H1 (cell line): ENCODE measurements at regions not wholly inside any gene's neighbourhood (a gene's known extent, or its start where the extent isn't known, plus 50 kb on each side); places are given as distances from the start of the nearest gene placed in this dataset.

Source experiments
- CTCF ChIA-PET: fragments of 300-600 bp; sonication (Branson Sonifier 250); formaldehyde crosslinking; loops from one replicate; lab custom pipeline; 2021; ENCODE audit not compliant: partially characterized antibody; lab: Charles Lee
- POLR2A ChIA-PET: fragments of 300-600 bp; sonication (Branson Sonifier 250); formaldehyde crosslinking; loops from one replicate; lab custom pipeline; 2021; ENCODE audit warnings: inconsistent platforms; ENCODE audit not compliant: partially characterized antibody; lab: Charles Lee
- DNase-seq, 2 experiments: peaks; one replicate each; pipeline versions ENCODE4 v3.0.0 to v3.0.0-alpha.2; 2010 to 2022; ENCODE audit warnings: low spot score in 2 of 2, low read depth in 1 of 2, mixed read lengths in 1 of 2
- FAIRE-seq: peaks from 2 replicates; lab custom pipeline; 2011; peaks lifted over from hg19 to GRCh38; lab: Jason Lieb, UNC
- H2AFZ ChIP-seq: 2 replicates; pipeline ENCODE4 v1.8.1; 2012; ENCODE audit warnings: low read length, inconsistent platforms
- H2AK5ac ChIP-seq: 2 replicates; pipeline ENCODE4 v1.6.1; 2013; ENCODE audit warnings: low read depth, low read length
- H2BK120ac ChIP-seq: replicated peaks from 2 replicates; pipeline ENCODE3; 2013; ENCODE audit warnings: low read depth, low read length, inconsistent platforms
- H2BK12ac ChIP-seq: 2 replicates; pipeline ENCODE4 v1.6.1; 2013; ENCODE audit warnings: low read depth, low read length
- H2BK15ac ChIP-seq: 2 replicates; pipeline ENCODE4 v1.6.1; 2013; ENCODE audit warnings: low read length
- H2BK20ac ChIP-seq: 2 replicates; pipeline ENCODE4 v1.6.1; 2013; ENCODE audit warnings: low read length
- H2BK5ac ChIP-seq: 2 replicates; pipeline ENCODE4 v1.6.1; 2013; ENCODE audit warnings: low read depth, low read length
- H3K14ac ChIP-seq: 2 replicates; pipeline ENCODE4 v1.6.1; 2013; ENCODE audit warnings: inconsistent platforms; ENCODE audit not compliant: insufficient read length
- H3K18ac ChIP-seq: 2 replicates; pipeline ENCODE4 v1.6.1; 2013; ENCODE audit warnings: low read length; ENCODE audit errors: extremely low read depth
- H3K23ac ChIP-seq: 2 replicates; pipeline ENCODE4 v1.6.1; 2013; ENCODE audit warnings: inconsistent platforms; ENCODE audit not compliant: insufficient read length
- H3K23me2 ChIP-seq: 2 replicates; pipeline ENCODE4 v1.6.1; 2013; ENCODE audit warnings: low read depth, low read length
- H3K27ac ChIP-seq: 2 replicates; pipeline ENCODE4 v1.6.1; 2011; ENCODE audit warnings: low read depth, low read length, inconsistent platforms
- H3K27me3 ChIP-seq, 4 experiments: replicated peaks in 1 of 4; 1 replicate in 1 of 4; 2 replicates in 3 of 4; pipeline versions ENCODE4 v1.6.1 to v1.8.1; 2011 to 2013; ENCODE audit warnings: low read length in 3 of 4, mild to moderate bottlenecking in 3 of 4, inconsistent platforms in 2 of 4, mixed read lengths in 2 of 4, moderate library complexity in 1 of 4; ENCODE audit not compliant: control insufficient read depth in 3 of 4, insufficient read depth in 3 of 4; ENCODE audit errors: extremely low read depth in 1 of 4
- H3K36me3 ChIP-seq, 4 experiments: 2 replicates each; pipeline versions ENCODE4 v1.6.1 to v1.8.1; 2011 to 2013; ENCODE audit warnings: mild to moderate bottlenecking in 4 of 4, low read length in 3 of 4, moderate library complexity in 2 of 4, control low read depth in 1 of 4, inconsistent platforms in 1 of 4; ENCODE audit not compliant: insufficient read depth in 4 of 4, control insufficient read depth in 2 of 4
- H3K4ac ChIP-seq: replicated peaks from 2 replicates; pipeline ENCODE3; 2013; ENCODE audit warnings: low read length, low read depth, mixed read lengths, inconsistent platforms; ENCODE audit not compliant: insufficient read length
- H3K4me1 ChIP-seq, 4 experiments: replicated peaks in 1 of 4; 1 replicate in 1 of 4; 2 replicates in 3 of 4; pipeline versions ENCODE4 v1.6.1 to v1.8.1; 2011 to 2013; ENCODE audit warnings: low read length in 3 of 4, inconsistent platforms in 2 of 4, mixed read lengths in 1 of 4; ENCODE audit not compliant: insufficient read depth in 4 of 4, control insufficient read depth in 3 of 4
- H3K4me2 ChIP-seq, 2 experiments: 2 replicates each; pipeline versions ENCODE4 v1.6.1 to v1.8.1; 2011 to 2013; ENCODE audit warnings: low read depth in 2 of 2, low read length in 2 of 2, control low read depth in 1 of 2, inconsistent platforms in 1 of 2, mild to moderate bottlenecking in 1 of 2; ENCODE audit not compliant: insufficient read depth in 1 of 2
- H3K4me3 ChIP-seq, 4 experiments: fragments of 200-600, 300-600 bp in 1 of 4; sonication (generic), shearing (Covaris generic), sonication (Bioruptor Twin) in 1 of 4; 2 replicates each; pipeline versions ENCODE4 v1.5.1 to v1.8.1; 2011 to 2016; ENCODE audit warnings: low read length in 4 of 4, low read depth in 3 of 4, control low read depth in 2 of 4, inconsistent platforms in 2 of 4, mild to moderate bottlenecking in 2 of 4, mixed read lengths in 1 of 4, moderate library complexity in 1 of 4; ENCODE audit not compliant: insufficient read depth in 2 of 4; ENCODE audit errors: extremely low read depth in 1 of 4
- H3K56ac ChIP-seq: replicated peaks from 2 replicates; pipeline ENCODE3; 2013; ENCODE audit warnings: low read depth, mild to moderate bottlenecking, mixed read lengths, low read length, inconsistent platforms; ENCODE audit not compliant: insufficient read length
- H3K79me1 ChIP-seq: 2 replicates; pipeline ENCODE4 v1.6.1; 2013; ENCODE audit warnings: low read depth, low read length, control low read depth
- H3K79me2 ChIP-seq, 2 experiments: 2 replicates each; pipeline versions ENCODE4 v1.6.1 to v1.8.1; 2012 to 2013; ENCODE audit warnings: low read length in 2 of 2, mild to moderate bottlenecking in 2 of 2, inconsistent platforms in 1 of 2; ENCODE audit not compliant: insufficient read depth in 2 of 2, control insufficient read depth in 1 of 2
- H3K9ac ChIP-seq, 4 experiments: replicated peaks in 1 of 4; 1 replicate in 1 of 4; 2 replicates in 3 of 4; pipeline versions ENCODE4 v1.6.1 to v1.8.1; 2011 to 2013; ENCODE audit warnings: low read depth in 3 of 4, low read length in 3 of 4, control low read depth in 2 of 4, mild to moderate bottlenecking in 2 of 4, moderate library complexity in 2 of 4, inconsistent platforms in 1 of 4; ENCODE audit errors: extremely low read depth in 1 of 4
- H3K9me3 ChIP-seq, 2 experiments: 2 replicates each; pipeline versions ENCODE4 v1.6.1 to v1.8.1; 2012 to 2013; ENCODE audit warnings: mild to moderate bottlenecking in 2 of 2, moderate library complexity in 2 of 2, control low read depth in 1 of 2, inconsistent platforms in 1 of 2, low read depth in 1 of 2, low read length in 1 of 2, mixed read lengths in 1 of 2; ENCODE audit not compliant: insufficient read depth in 2 of 2
- H4K20me1 ChIP-seq, 2 experiments: replicated peaks in 1 of 2; 2 replicates each; pipeline versions ENCODE3 to v1.8.1; 2011 to 2013; ENCODE audit warnings: inconsistent platforms in 2 of 2, low read length in 2 of 2, mild to moderate bottlenecking in 1 of 2; ENCODE audit not compliant: insufficient read depth in 2 of 2, control insufficient read depth in 1 of 2
- H4K5ac ChIP-seq: 2 replicates; pipeline ENCODE4 v1.6.1; 2013; ENCODE audit warnings: low read length, low read depth, mixed read lengths, inconsistent platforms; ENCODE audit not compliant: insufficient read length
- H4K8ac ChIP-seq: 2 replicates; pipeline ENCODE4 v1.8.0; 2013; ENCODE audit warnings: mild to moderate bottlenecking, moderate library complexity, low read length, inconsistent platforms; ENCODE audit not compliant: insufficient read depth; ENCODE audit errors: extremely low read depth
- H4K91ac ChIP-seq: replicated peaks from 2 replicates; pipeline ENCODE3; 2013; ENCODE audit warnings: low read length, mixed read lengths, inconsistent platforms; ENCODE audit not compliant: insufficient read length
- CBX5 ChIP-seq: fragments of 300-800, 300-1000 bp; sonication (generic); IDR thresholded peaks from 2 replicates; pipeline ENCODE4 v1.7.1; 2016; ENCODE audit warnings: antibody characterized with exemption, low read length, low read depth
- CHD2 ChIP-seq: IDR thresholded peaks from 2 replicates; pipeline ENCODE4 v1.6.1; 2012; ENCODE audit warnings: low read length, improper control_type of control experiment
- JUND ChIP-seq: IDR thresholded peaks from 2 replicates; pipeline ENCODE4 v1.6.1; 2011; ENCODE audit warnings: mild to moderate bottlenecking, improper control_type of control experiment, low read length
- SAP30 ChIP-seq: fragments of 300-600 bp; sonication (generic); IDR thresholded peaks from 2 replicates; pipeline ENCODE4 v1.7.1; 2012; ENCODE audit warnings: low read length, moderate library complexity, mild to moderate bottlenecking, inconsistent platforms; ENCODE audit not compliant: insufficient read depth, insufficient replicate concordance
- TBP ChIP-seq: IDR thresholded peaks from 2 replicates; pipeline ENCODE4 v1.6.1; 2011; ENCODE audit warnings: low read depth, low read length, improper control_type of control experiment
- whole genome bisulfite sequencing, 2 experiments: shearing (Covaris generic) in 1 of 2; methylation state at CpG; one replicate each; pipeline versions ENCODE4 v1.1.6 to v1.1.7; 2013 to 2015; ENCODE audit warnings: low lambda C conversion rate in 2 of 2, mixed read lengths in 2 of 2, inconsistent platforms in 1 of 2, low coverage in 1 of 2, missing lambda C conversion rate in 1 of 2; ENCODE audit not compliant: insufficient replicate concordance in 2 of 2, insufficient coverage in 1 of 2, insufficient read length in 1 of 2; ENCODE audit errors: extremely low coverage in 1 of 2, missing lambda C conversion rate in 1 of 2; 5-methylcytosine and 5-hydroxymethylcytosine counted together

GRCh38 chr6:164337024-164337924 lies 922.8 kb downstream of the QKI start:
- H3K27me3 ChIP-seq, result no peaks in the 10 kb centered on the region
- no peak overlapping the region for H4K5ac ChIP-seq
- no peak overlapping the region for H3K23ac ChIP-seq
- no peak overlapping the region for H2BK5ac ChIP-seq
- H3K4me3 ChIP-seq, result no peak overlapping the region
- FAIRE-seq (no peak), DNase-seq (no peak)
- peak overlapping the region; percentile 65 for H4K91ac ChIP-seq
- peak overlapping the region; percentile 25; the same call in 1 of the 2 replicates for H3K27ac ChIP-seq
- H2AK5ac ChIP-seq, result no peak overlapping the region
- no peak overlapping the region for H3K14ac ChIP-seq
- no peak overlapping the region for H3K4ac ChIP-seq
- H2BK120ac ChIP-seq, result peak overlapping the region; percentile 14
- H2AFZ ChIP-seq, result 0 out of 2 replicates have a peak overlapping the region, but pooled peaks have one; percentile 13
- TF ChIP-seq JUND (no peak), SAP30 (no peak), CBX5 (no peak), TBP (no peak), CHD2 (no peak)
- H2BK20ac ChIP-seq, result no peak overlapping the region
- H3K9ac ChIP-seq, result no peak overlapping the region
- H3K36me3 ChIP-seq, result no peaks in the 10 kb centered on the region; a peak in 1 of 8 replicates
- H3K79me2 ChIP-seq, result no peaks in the 10 kb centered on the region
- H3K18ac ChIP-seq, result no peak overlapping the region
- no peaks in the 10 kb centered on the region for H3K79me1 ChIP-seq
- no peaks in the 10 kb centered on the region for H3K23me2 ChIP-seq
- H3K4me1 ChIP-seq, result no peaks in the 10 kb centered on the region
- ChIA-PET POLR2A (no interaction called here), CTCF (no interaction called here)
- no peak overlapping the region for H2BK15ac ChIP-seq
- no peaks in the 10 kb centered on the region for H4K20me1 ChIP-seq
- no peak overlapping the region for H2BK12ac ChIP-seq
- H3K4me2 ChIP-seq, result no peak overlapping the region
- H3K56ac ChIP-seq, result no peak overlapping the region
- WGBS, 2 experiments, result 93% methylated on average over 49 of the region's 50 CpGs; no CpG with 5 or more reads in 1 of the 2 experiments
- no peak overlapping the region; the same call in 1 of the 2 replicates for H4K8ac ChIP-seq
- H3K9me3 ChIP-seq, result peaks cover 2 to 13% of the 10 kb centered on the region in 2 experiments; a peak in 1 of 4 replicates
